H1 (cell line): ENCODE measurements at regions not wholly inside any gene's neighbourhood (a gene's known extent, or its start where the extent isn't known, plus 50 kb on each side); places are given as distances from the start of the nearest gene placed in this dataset.

Experiments
- CTCF ChIA-PET: fragments of 300-600 bp; sonication (Branson Sonifier 250); formaldehyde crosslinking; loops from one replicate; lab custom pipeline; 2021; ENCODE audit not compliant: partially characterized antibody; lab: Charles Lee
- POLR2A ChIA-PET: fragments of 300-600 bp; sonication (Branson Sonifier 250); formaldehyde crosslinking; loops from one replicate; lab custom pipeline; 2021; ENCODE audit warnings: inconsistent platforms; ENCODE audit not compliant: partially characterized antibody; lab: Charles Lee
- DNase-seq, 2 experiments: peaks; one replicate each; pipeline versions ENCODE4 v3.0.0 to v3.0.0-alpha.2; 2010 to 2022; ENCODE audit warnings: low spot score in 2 of 2, low read depth in 1 of 2, mixed read lengths in 1 of 2
- FAIRE-seq: peaks from 2 replicates; lab custom pipeline; 2011; peaks lifted over from hg19 to GRCh38; lab: Jason Lieb, UNC
- H2AFZ ChIP-seq: 2 replicates; pipeline ENCODE4 v1.8.1; 2012; ENCODE audit warnings: low read length, inconsistent platforms
- H2AK5ac ChIP-seq: 2 replicates; pipeline ENCODE4 v1.6.1; 2013; ENCODE audit warnings: low read depth, low read length
- H2BK120ac ChIP-seq: replicated peaks from 2 replicates; pipeline ENCODE3; 2013; ENCODE audit warnings: low read depth, low read length, inconsistent platforms
- H2BK12ac ChIP-seq: 2 replicates; pipeline ENCODE4 v1.6.1; 2013; ENCODE audit warnings: low read depth, low read length
- H2BK15ac ChIP-seq: 2 replicates; pipeline ENCODE4 v1.6.1; 2013; ENCODE audit warnings: low read length
- H2BK20ac ChIP-seq: 2 replicates; pipeline ENCODE4 v1.6.1; 2013; ENCODE audit warnings: low read length
- H2BK5ac ChIP-seq: 2 replicates; pipeline ENCODE4 v1.6.1; 2013; ENCODE audit warnings: low read depth, low read length
- H3K14ac ChIP-seq: 2 replicates; pipeline ENCODE4 v1.6.1; 2013; ENCODE audit warnings: inconsistent platforms; ENCODE audit not compliant: insufficient read length
- H3K18ac ChIP-seq: 2 replicates; pipeline ENCODE4 v1.6.1; 2013; ENCODE audit warnings: low read length; ENCODE audit errors: extremely low read depth
- H3K23ac ChIP-seq: 2 replicates; pipeline ENCODE4 v1.6.1; 2013; ENCODE audit warnings: inconsistent platforms; ENCODE audit not compliant: insufficient read length
- H3K23me2 ChIP-seq: 2 replicates; pipeline ENCODE4 v1.6.1; 2013; ENCODE audit warnings: low read depth, low read length
- H3K27ac ChIP-seq: 2 replicates; pipeline ENCODE4 v1.6.1; 2011; ENCODE audit warnings: low read depth, low read length, inconsistent platforms
- H3K27me3 ChIP-seq, 4 experiments: replicated peaks in 1 of 4; 1 replicate in 1 of 4; 2 replicates in 3 of 4; pipeline versions ENCODE4 v1.6.1 to v1.8.1; 2011 to 2013; ENCODE audit warnings: low read length in 3 of 4, mild to moderate bottlenecking in 3 of 4, inconsistent platforms in 2 of 4, mixed read lengths in 2 of 4, moderate library complexity in 1 of 4; ENCODE audit not compliant: control insufficient read depth in 3 of 4, insufficient read depth in 3 of 4; ENCODE audit errors: extremely low read depth in 1 of 4
- H3K36me3 ChIP-seq, 4 experiments: 2 replicates each; pipeline versions ENCODE4 v1.6.1 to v1.8.1; 2011 to 2013; ENCODE audit warnings: mild to moderate bottlenecking in 4 of 4, low read length in 3 of 4, moderate library complexity in 2 of 4, control low read depth in 1 of 4, inconsistent platforms in 1 of 4; ENCODE audit not compliant: insufficient read depth in 4 of 4, control insufficient read depth in 2 of 4
- H3K4ac ChIP-seq: replicated peaks from 2 replicates; pipeline ENCODE3; 2013; ENCODE audit warnings: low read length, low read depth, mixed read lengths, inconsistent platforms; ENCODE audit not compliant: insufficient read length
- H3K4me1 ChIP-seq, 4 experiments: replicated peaks in 1 of 4; 1 replicate in 1 of 4; 2 replicates in 3 of 4; pipeline versions ENCODE4 v1.6.1 to v1.8.1; 2011 to 2013; ENCODE audit warnings: low read length in 3 of 4, inconsistent platforms in 2 of 4, mixed read lengths in 1 of 4; ENCODE audit not compliant: insufficient read depth in 4 of 4, control insufficient read depth in 3 of 4
- H3K4me2 ChIP-seq, 2 experiments: 2 replicates each; pipeline versions ENCODE4 v1.6.1 to v1.8.1; 2011 to 2013; ENCODE audit warnings: low read depth in 2 of 2, low read length in 2 of 2, control low read depth in 1 of 2, inconsistent platforms in 1 of 2, mild to moderate bottlenecking in 1 of 2; ENCODE audit not compliant: insufficient read depth in 1 of 2
- H3K4me3 ChIP-seq, 4 experiments: fragments of 200-600, 300-600 bp in 1 of 4; sonication (generic), shearing (Covaris generic), sonication (Bioruptor Twin) in 1 of 4; 2 replicates each; pipeline versions ENCODE4 v1.5.1 to v1.8.1; 2011 to 2016; ENCODE audit warnings: low read length in 4 of 4, low read depth in 3 of 4, control low read depth in 2 of 4, inconsistent platforms in 2 of 4, mild to moderate bottlenecking in 2 of 4, mixed read lengths in 1 of 4, moderate library complexity in 1 of 4; ENCODE audit not compliant: insufficient read depth in 2 of 4; ENCODE audit errors: extremely low read depth in 1 of 4
- H3K56ac ChIP-seq: replicated peaks from 2 replicates; pipeline ENCODE3; 2013; ENCODE audit warnings: low read depth, mild to moderate bottlenecking, mixed read lengths, low read length, inconsistent platforms; ENCODE audit not compliant: insufficient read length
- H3K79me1 ChIP-seq: 2 replicates; pipeline ENCODE4 v1.6.1; 2013; ENCODE audit warnings: low read depth, low read length, control low read depth
- H3K79me2 ChIP-seq, 2 experiments: 2 replicates each; pipeline versions ENCODE4 v1.6.1 to v1.8.1; 2012 to 2013; ENCODE audit warnings: low read length in 2 of 2, mild to moderate bottlenecking in 2 of 2, inconsistent platforms in 1 of 2; ENCODE audit not compliant: insufficient read depth in 2 of 2, control insufficient read depth in 1 of 2
- H3K9ac ChIP-seq, 4 experiments: replicated peaks in 1 of 4; 1 replicate in 1 of 4; 2 replicates in 3 of 4; pipeline versions ENCODE4 v1.6.1 to v1.8.1; 2011 to 2013; ENCODE audit warnings: low read depth in 3 of 4, low read length in 3 of 4, control low read depth in 2 of 4, mild to moderate bottlenecking in 2 of 4, moderate library complexity in 2 of 4, inconsistent platforms in 1 of 4; ENCODE audit errors: extremely low read depth in 1 of 4
- H3K9me3 ChIP-seq, 2 experiments: 2 replicates each; pipeline versions ENCODE4 v1.6.1 to v1.8.1; 2012 to 2013; ENCODE audit warnings: mild to moderate bottlenecking in 2 of 2, moderate library complexity in 2 of 2, control low read depth in 1 of 2, inconsistent platforms in 1 of 2, low read depth in 1 of 2, low read length in 1 of 2, mixed read lengths in 1 of 2; ENCODE audit not compliant: insufficient read depth in 2 of 2
- H4K20me1 ChIP-seq, 2 experiments: replicated peaks in 1 of 2; 2 replicates each; pipeline versions ENCODE3 to v1.8.1; 2011 to 2013; ENCODE audit warnings: inconsistent platforms in 2 of 2, low read length in 2 of 2, mild to moderate bottlenecking in 1 of 2; ENCODE audit not compliant: insufficient read depth in 2 of 2, control insufficient read depth in 1 of 2
- H4K5ac ChIP-seq: 2 replicates; pipeline ENCODE4 v1.6.1; 2013; ENCODE audit warnings: low read length, low read depth, mixed read lengths, inconsistent platforms; ENCODE audit not compliant: insufficient read length
- H4K8ac ChIP-seq: 2 replicates; pipeline ENCODE4 v1.8.0; 2013; ENCODE audit warnings: mild to moderate bottlenecking, moderate library complexity, low read length, inconsistent platforms; ENCODE audit not compliant: insufficient read depth; ENCODE audit errors: extremely low read depth
- H4K91ac ChIP-seq: replicated peaks from 2 replicates; pipeline ENCODE3; 2013; ENCODE audit warnings: low read length, mixed read lengths, inconsistent platforms; ENCODE audit not compliant: insufficient read length
- CTBP2 ChIP-seq: IDR thresholded peaks from 2 replicates; pipeline ENCODE4 v1.7.0; 2011; ENCODE audit warnings: borderline replicate concordance, mild to moderate bottlenecking, moderate library complexity, mixed read lengths, low read length; ENCODE audit not compliant: insufficient read depth, insufficient read length
- WGBS, 2 experiments: shearing (Covaris generic) in 1 of 2; methylation state at CpG; one replicate each; pipeline versions ENCODE4 v1.1.6 to v1.1.7; 2013 to 2015; ENCODE audit warnings: low lambda C conversion rate in 2 of 2, mixed read lengths in 2 of 2, inconsistent platforms in 1 of 2, low coverage in 1 of 2, missing lambda C conversion rate in 1 of 2; ENCODE audit not compliant: insufficient replicate concordance in 2 of 2, insufficient coverage in 1 of 2, insufficient read length in 1 of 2; ENCODE audit errors: extremely low coverage in 1 of 2, missing lambda C conversion rate in 1 of 2; 5-methylcytosine and 5-hydroxymethylcytosine counted together

DNA sequence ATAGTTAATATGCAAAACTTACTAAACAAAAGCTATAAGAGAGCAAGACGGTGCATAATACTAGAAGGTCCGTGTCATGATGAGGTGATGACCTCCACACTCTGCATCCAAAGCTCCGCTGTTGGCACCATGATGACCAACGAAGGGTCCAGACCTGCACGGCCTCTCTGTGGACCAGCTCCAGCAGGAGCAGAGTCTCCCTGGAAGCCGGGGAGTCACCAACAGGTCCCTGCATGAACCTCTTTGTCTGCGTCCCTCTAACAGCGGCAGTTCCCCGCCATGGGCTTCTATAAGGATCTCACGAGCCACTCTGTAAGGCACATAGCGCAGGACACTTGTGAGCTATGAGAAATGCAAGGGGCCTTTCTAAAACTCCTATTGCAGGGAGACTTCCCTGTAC lies 517.3 kb downstream of the BRD1 start:
- H3K23me2 ChIP-seq = no peaks in the 10 kb centered on the region
- no peaks in the 10 kb centered on the region; a peak in 1 of 7 replicates for H3K4me1 ChIP-seq
- no peaks in the 10 kb centered on the region for H4K20me1 ChIP-seq
- H3K27me3 ChIP-seq = no peaks in the 10 kb centered on the region
- 93% methylated on average over 11 of the region's 11 CpGs; no CpG with 5 or more reads in 1 of the 2 experiments for WGBS, 2 experiments
- H2BK20ac ChIP-seq = no peak overlapping the region
- CTCF ChIA-PET = interaction anchor here (0.9 to 2.1 kb wide), 4 partner anchors 10 to 264 kb away, joined by 3 to 6 read pairs (median 5); no protein-coding TSS in a partner anchor
- no peak overlapping the region for H3K4me2 ChIP-seq
- POLR2A ChIA-PET = no interaction called here
- H3K14ac ChIP-seq = no peak overlapping the region
- no peak overlapping the region for H4K5ac ChIP-seq
- H3K4ac ChIP-seq = no peak overlapping the region
- no peak overlapping the region for H3K4me3 ChIP-seq
- H2BK15ac ChIP-seq = no peak overlapping the region
- no peak overlapping the region for H2AK5ac ChIP-seq
- no peak overlapping the region for H2BK120ac ChIP-seq
- no peak overlapping the region for H2AFZ ChIP-seq
- H3K79me1 ChIP-seq = no peaks in the 10 kb centered on the region
- H3K56ac ChIP-seq = no peak overlapping the region
- no peak overlapping the region for H4K91ac ChIP-seq
- no peak overlapping the region for H2BK12ac ChIP-seq
- H3K36me3 ChIP-seq = no peaks in the 10 kb centered on the region
- DNase-seq (peak in 1 of 2 experiments; percentile 34), FAIRE-seq (no peak)
- H3K18ac ChIP-seq = no peak overlapping the region
- no peaks in the 10 kb centered on the region for H3K79me2 ChIP-seq
- no peak overlapping the region for H4K8ac ChIP-seq
- H3K9ac ChIP-seq = no peak overlapping the region
- no peak overlapping the region for H3K23ac ChIP-seq
- H3K9me3 ChIP-seq = no peaks in the 10 kb centered on the region
- no peak overlapping the region for H2BK5ac ChIP-seq
- H3K27ac ChIP-seq = no peak overlapping the region
- TF ChIP-seq CTBP2 = no peak
